H1 (cell line): ENCODE measurements at regions not wholly inside any gene's neighbourhood (a gene's known extent, or its start where the extent isn't known, plus 50 kb on each side); places are given as distances from the start of the nearest gene placed in this dataset.

ENCODE experiments used
- CTCF ChIA-PET: fragments of 300-600 bp; sonication (Branson Sonifier 250); formaldehyde crosslinking; loops from one replicate; lab custom pipeline; 2021; ENCODE audit not compliant: partially characterized antibody; lab: Charles Lee
- POLR2A ChIA-PET: fragments of 300-600 bp; sonication (Branson Sonifier 250); formaldehyde crosslinking; loops from one replicate; lab custom pipeline; 2021; ENCODE audit warnings: inconsistent platforms; ENCODE audit not compliant: partially characterized antibody; lab: Charles Lee
- DNase-seq, 2 experiments: peaks; one replicate each; pipeline versions ENCODE4 v3.0.0 to v3.0.0-alpha.2; 2010 to 2022; ENCODE audit warnings: low spot score in 2 of 2, low read depth in 1 of 2, mixed read lengths in 1 of 2
- FAIRE-seq: peaks from 2 replicates; lab custom pipeline; 2011; peaks lifted over from hg19 to GRCh38; lab: Jason Lieb, UNC
- H2AFZ ChIP-seq: 2 replicates; pipeline ENCODE4 v1.8.1; 2012; ENCODE audit warnings: low read length, inconsistent platforms
- H2AK5ac ChIP-seq: 2 replicates; pipeline ENCODE4 v1.6.1; 2013; ENCODE audit warnings: low read depth, low read length
- H2BK120ac ChIP-seq: replicated peaks from 2 replicates; pipeline ENCODE3; 2013; ENCODE audit warnings: low read depth, low read length, inconsistent platforms
- H2BK12ac ChIP-seq: 2 replicates; pipeline ENCODE4 v1.6.1; 2013; ENCODE audit warnings: low read depth, low read length
- H2BK15ac ChIP-seq: 2 replicates; pipeline ENCODE4 v1.6.1; 2013; ENCODE audit warnings: low read length
- H2BK20ac ChIP-seq: 2 replicates; pipeline ENCODE4 v1.6.1; 2013; ENCODE audit warnings: low read length
- H2BK5ac ChIP-seq: 2 replicates; pipeline ENCODE4 v1.6.1; 2013; ENCODE audit warnings: low read depth, low read length
- H3K14ac ChIP-seq: 2 replicates; pipeline ENCODE4 v1.6.1; 2013; ENCODE audit warnings: inconsistent platforms; ENCODE audit not compliant: insufficient read length
- H3K18ac ChIP-seq: 2 replicates; pipeline ENCODE4 v1.6.1; 2013; ENCODE audit warnings: low read length; ENCODE audit errors: extremely low read depth
- H3K23ac ChIP-seq: 2 replicates; pipeline ENCODE4 v1.6.1; 2013; ENCODE audit warnings: inconsistent platforms; ENCODE audit not compliant: insufficient read length
- H3K23me2 ChIP-seq: 2 replicates; pipeline ENCODE4 v1.6.1; 2013; ENCODE audit warnings: low read depth, low read length
- H3K27ac ChIP-seq: 2 replicates; pipeline ENCODE4 v1.6.1; 2011; ENCODE audit warnings: low read depth, low read length, inconsistent platforms
- H3K27me3 ChIP-seq, 4 experiments: replicated peaks in 1 of 4; 1 replicate in 1 of 4; 2 replicates in 3 of 4; pipeline versions ENCODE4 v1.6.1 to v1.8.1; 2011 to 2013; ENCODE audit warnings: low read length in 3 of 4, mild to moderate bottlenecking in 3 of 4, inconsistent platforms in 2 of 4, mixed read lengths in 2 of 4, moderate library complexity in 1 of 4; ENCODE audit not compliant: control insufficient read depth in 3 of 4, insufficient read depth in 3 of 4; ENCODE audit errors: extremely low read depth in 1 of 4
- H3K36me3 ChIP-seq, 4 experiments: 2 replicates each; pipeline versions ENCODE4 v1.6.1 to v1.8.1; 2011 to 2013; ENCODE audit warnings: mild to moderate bottlenecking in 4 of 4, low read length in 3 of 4, moderate library complexity in 2 of 4, control low read depth in 1 of 4, inconsistent platforms in 1 of 4; ENCODE audit not compliant: insufficient read depth in 4 of 4, control insufficient read depth in 2 of 4
- H3K4ac ChIP-seq: replicated peaks from 2 replicates; pipeline ENCODE3; 2013; ENCODE audit warnings: low read length, low read depth, mixed read lengths, inconsistent platforms; ENCODE audit not compliant: insufficient read length
- H3K4me1 ChIP-seq, 4 experiments: replicated peaks in 1 of 4; 1 replicate in 1 of 4; 2 replicates in 3 of 4; pipeline versions ENCODE4 v1.6.1 to v1.8.1; 2011 to 2013; ENCODE audit warnings: low read length in 3 of 4, inconsistent platforms in 2 of 4, mixed read lengths in 1 of 4; ENCODE audit not compliant: insufficient read depth in 4 of 4, control insufficient read depth in 3 of 4
- H3K4me2 ChIP-seq, 2 experiments: 2 replicates each; pipeline versions ENCODE4 v1.6.1 to v1.8.1; 2011 to 2013; ENCODE audit warnings: low read depth in 2 of 2, low read length in 2 of 2, control low read depth in 1 of 2, inconsistent platforms in 1 of 2, mild to moderate bottlenecking in 1 of 2; ENCODE audit not compliant: insufficient read depth in 1 of 2
- H3K4me3 ChIP-seq, 4 experiments: fragments of 200-600, 300-600 bp in 1 of 4; sonication (generic), shearing (Covaris generic), sonication (Bioruptor Twin) in 1 of 4; 2 replicates each; pipeline versions ENCODE4 v1.5.1 to v1.8.1; 2011 to 2016; ENCODE audit warnings: low read length in 4 of 4, low read depth in 3 of 4, control low read depth in 2 of 4, inconsistent platforms in 2 of 4, mild to moderate bottlenecking in 2 of 4, mixed read lengths in 1 of 4, moderate library complexity in 1 of 4; ENCODE audit not compliant: insufficient read depth in 2 of 4; ENCODE audit errors: extremely low read depth in 1 of 4
- H3K56ac ChIP-seq: replicated peaks from 2 replicates; pipeline ENCODE3; 2013; ENCODE audit warnings: low read depth, mild to moderate bottlenecking, mixed read lengths, low read length, inconsistent platforms; ENCODE audit not compliant: insufficient read length
- H3K79me1 ChIP-seq: 2 replicates; pipeline ENCODE4 v1.6.1; 2013; ENCODE audit warnings: low read depth, low read length, control low read depth
- H3K79me2 ChIP-seq, 2 experiments: 2 replicates each; pipeline versions ENCODE4 v1.6.1 to v1.8.1; 2012 to 2013; ENCODE audit warnings: low read length in 2 of 2, mild to moderate bottlenecking in 2 of 2, inconsistent platforms in 1 of 2; ENCODE audit not compliant: insufficient read depth in 2 of 2, control insufficient read depth in 1 of 2
- H3K9ac ChIP-seq, 4 experiments: replicated peaks in 1 of 4; 1 replicate in 1 of 4; 2 replicates in 3 of 4; pipeline versions ENCODE4 v1.6.1 to v1.8.1; 2011 to 2013; ENCODE audit warnings: low read depth in 3 of 4, low read length in 3 of 4, control low read depth in 2 of 4, mild to moderate bottlenecking in 2 of 4, moderate library complexity in 2 of 4, inconsistent platforms in 1 of 4; ENCODE audit errors: extremely low read depth in 1 of 4
- H3K9me3 ChIP-seq, 2 experiments: 2 replicates each; pipeline versions ENCODE4 v1.6.1 to v1.8.1; 2012 to 2013; ENCODE audit warnings: mild to moderate bottlenecking in 2 of 2, moderate library complexity in 2 of 2, control low read depth in 1 of 2, inconsistent platforms in 1 of 2, low read depth in 1 of 2, low read length in 1 of 2, mixed read lengths in 1 of 2; ENCODE audit not compliant: insufficient read depth in 2 of 2
- H4K20me1 ChIP-seq, 2 experiments: replicated peaks in 1 of 2; 2 replicates each; pipeline versions ENCODE3 to v1.8.1; 2011 to 2013; ENCODE audit warnings: inconsistent platforms in 2 of 2, low read length in 2 of 2, mild to moderate bottlenecking in 1 of 2; ENCODE audit not compliant: insufficient read depth in 2 of 2, control insufficient read depth in 1 of 2
- H4K5ac ChIP-seq: 2 replicates; pipeline ENCODE4 v1.6.1; 2013; ENCODE audit warnings: low read length, low read depth, mixed read lengths, inconsistent platforms; ENCODE audit not compliant: insufficient read length
- H4K8ac ChIP-seq: 2 replicates; pipeline ENCODE4 v1.8.0; 2013; ENCODE audit warnings: mild to moderate bottlenecking, moderate library complexity, low read length, inconsistent platforms; ENCODE audit not compliant: insufficient read depth; ENCODE audit errors: extremely low read depth
- H4K91ac ChIP-seq: replicated peaks from 2 replicates; pipeline ENCODE3; 2013; ENCODE audit warnings: low read length, mixed read lengths, inconsistent platforms; ENCODE audit not compliant: insufficient read length
- ATF3 ChIP-seq: IDR thresholded peaks from 2 replicates; pipeline ENCODE4 v1.6.1; 2011; ENCODE audit warnings: low read depth, mild to moderate bottlenecking, low read length; ENCODE audit not compliant: insufficient read depth
- BRCA1 ChIP-seq: IDR thresholded peaks from 2 replicates; pipeline ENCODE4 v1.6.1; 2012; ENCODE audit warnings: low read depth, low read length, improper control_type of control experiment
- NANOG ChIP-seq: IDR thresholded peaks from 2 replicates; pipeline ENCODE4 v1.6.1; 2011; ENCODE audit warnings: low read length, low read depth, mild to moderate bottlenecking, inconsistent platforms; ENCODE audit not compliant: insufficient read depth, poor library complexity, severe bottlenecking
- POU5F1 ChIP-seq: IDR thresholded peaks from 2 replicates; pipeline ENCODE4 v1.6.1; 2011; ENCODE audit warnings: low read depth, mild to moderate bottlenecking, low read length, moderate library complexity
- SP1 ChIP-seq: IDR thresholded peaks from 2 replicates; pipeline ENCODE4 v1.6.1; 2011; ENCODE audit warnings: low read depth, low read length
- SP4 ChIP-seq: IDR thresholded peaks from 2 replicates; pipeline ENCODE4 v1.6.1; 2012; ENCODE audit warnings: low read length, inconsistent platforms
- SRF ChIP-seq: IDR thresholded peaks from 2 replicates; pipeline ENCODE4 v1.6.1; 2011; ENCODE audit warnings: mild to moderate bottlenecking, low read depth, low read length, moderate library complexity
- TAF7 ChIP-seq: optimal IDR thresholded peaks from 2 replicates; pipeline ENCODE3; 2011; ENCODE audit warnings: low read depth, mild to moderate bottlenecking, inconsistent platforms, low read length, moderate library complexity, borderline replicate concordance
- WGBS, 2 experiments: shearing (Covaris generic) in 1 of 2; methylation state at CpG; one replicate each; pipeline versions ENCODE4 v1.1.6 to v1.1.7; 2013 to 2015; ENCODE audit warnings: low lambda C conversion rate in 2 of 2, mixed read lengths in 2 of 2, inconsistent platforms in 1 of 2, low coverage in 1 of 2, missing lambda C conversion rate in 1 of 2; ENCODE audit not compliant: insufficient replicate concordance in 2 of 2, insufficient coverage in 1 of 2, insufficient read length in 1 of 2; ENCODE audit errors: extremely low coverage in 1 of 2, missing lambda C conversion rate in 1 of 2; 5-methylcytosine and 5-hydroxymethylcytosine counted together
- TF ChIP-seq, protein P1 (sequence below), 3 experiments: IDR thresholded peaks; 1 replicate in 2 of 3; 2 replicates in 1 of 3; pipeline versions ENCODE4 v1.5.1 to v1.6.1; 2011; ENCODE audit warnings: low read length in 3 of 3, mild to moderate bottlenecking in 3 of 3, inconsistent platforms in 2 of 3, low read depth in 1 of 3, moderate library complexity in 1 of 3; ENCODE audit not compliant: insufficient read depth in 1 of 3; ENCODE audit errors: control extremely low read depth in 1 of 3
- TF ChIP-seq, protein P2 (sequence below): IDR thresholded peaks from 2 replicates; pipeline ENCODE4 v1.6.1; 2011; ENCODE audit warnings: low read length, improper control_type of control experiment

DNA sequence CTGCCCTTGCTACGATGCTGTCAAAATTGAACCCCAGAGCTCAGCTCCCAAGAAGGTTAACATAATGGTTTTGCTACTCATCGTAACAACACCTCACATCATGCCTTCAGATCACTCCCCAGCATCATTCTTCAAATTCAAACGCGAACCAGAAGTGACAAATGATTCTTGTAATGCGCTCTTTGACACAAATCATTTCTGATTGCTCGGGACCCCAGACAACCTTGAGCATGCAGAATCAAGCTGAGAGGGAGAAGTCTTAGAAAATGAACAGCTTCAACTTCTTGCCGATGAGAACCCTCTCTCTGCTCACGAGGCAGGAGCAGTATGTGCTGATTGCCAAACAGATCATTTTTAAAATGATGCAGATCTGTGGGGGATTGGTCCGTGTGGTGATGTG lies 241.0 kb upstream of the ASIC2 start:
- Histone ChIP-seq H3K4me2 (no peak overlapping the region), H2BK15ac (no peak overlapping the region), H3K14ac (no peak overlapping the region), H3K79me1 (no peaks in the 10 kb centered on the region), H2BK20ac (no peak overlapping the region), H3K18ac (no peak overlapping the region), H3K9me3 (no peaks in the 10 kb centered on the region), H3K9ac (peak overlapping the region in 2 of 4 experiments; percentile 13 to 20; a peak in 2 of 7 replicates), H4K20me1 (no peaks in the 10 kb centered on the region), H2BK120ac (no peak overlapping the region), H2AFZ (no peak overlapping the region), H2AK5ac (no peak overlapping the region), H3K4ac (no peak overlapping the region), H2BK12ac (no peak overlapping the region), H3K27ac (no peak overlapping the region), H3K4me1 (0 out of 7 replicates have a peak, but pooled peaks cover 0 to 3% (median 0%) of the 10 kb centered on the region in 4 experiments), H4K8ac (no peak overlapping the region), H3K79me2 (no peaks in the 10 kb centered on the region), H3K23ac (no peak overlapping the region), H2BK5ac (no peak overlapping the region), H3K23me2 (0 out of 2 replicates have a peak, but pooled peaks cover 2% of the 10 kb centered on the region), H3K4me3 (no peak overlapping the region), H4K5ac (no peak overlapping the region), H3K56ac (no peak overlapping the region), H4K91ac (no peak overlapping the region), H3K27me3 (no peaks in the 10 kb centered on the region; a peak in 1 of 7 replicates), H3K36me3 (no peaks in the 10 kb centered on the region)
- CTCF ChIA-PET: interaction anchor here (1.5 to 6.3 kb wide), 3 partner anchors 12 to 123 kb away, joined by 3 to 74 read pairs (median 4); no protein-coding TSS in a partner anchor
- WGBS, 2 experiments: 86% methylated on average over 9 of the region's 9 CpGs; no CpG with 5 or more reads in 1 of the 2 experiments
- POLR2A ChIA-PET: no interaction called here
- DNase-seq (no peak), FAIRE-seq (no peak)
- TF ChIP-seq POU5F1: no peak
- no peak for TF ChIP-seq NANOG
- no peak for TF ChIP-seq TAF7
- no peak for TF ChIP-seq SP4
- TF ChIP-seq, protein P1, sequence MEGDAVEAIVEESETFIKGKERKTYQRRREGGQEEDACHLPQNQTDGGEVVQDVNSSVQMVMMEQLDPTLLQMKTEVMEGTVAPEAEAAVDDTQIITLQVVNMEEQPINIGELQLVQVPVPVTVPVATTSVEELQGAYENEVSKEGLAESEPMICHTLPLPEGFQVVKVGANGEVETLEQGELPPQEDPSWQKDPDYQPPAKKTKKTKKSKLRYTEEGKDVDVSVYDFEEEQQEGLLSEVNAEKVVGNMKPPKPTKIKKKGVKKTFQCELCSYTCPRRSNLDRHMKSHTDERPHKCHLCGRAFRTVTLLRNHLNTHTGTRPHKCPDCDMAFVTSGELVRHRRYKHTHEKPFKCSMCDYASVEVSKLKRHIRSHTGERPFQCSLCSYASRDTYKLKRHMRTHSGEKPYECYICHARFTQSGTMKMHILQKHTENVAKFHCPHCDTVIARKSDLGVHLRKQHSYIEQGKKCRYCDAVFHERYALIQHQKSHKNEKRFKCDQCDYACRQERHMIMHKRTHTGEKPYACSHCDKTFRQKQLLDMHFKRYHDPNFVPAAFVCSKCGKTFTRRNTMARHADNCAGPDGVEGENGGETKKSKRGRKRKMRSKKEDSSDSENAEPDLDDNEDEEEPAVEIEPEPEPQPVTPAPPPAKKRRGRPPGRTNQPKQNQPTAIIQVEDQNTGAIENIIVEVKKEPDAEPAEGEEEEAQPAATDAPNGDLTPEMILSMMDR (IDR thresholded peaks at IDR 0.05; ENCODE audit: control extremely low read depth in 1 of 3, insufficient read depth in 1 of 3, low read depth in 1 of 3, low read length in 3 of 3): no peak
- no peak for TF ChIP-seq SP1
- no peak for TF ChIP-seq ATF3
- TF ChIP-seq, protein P2, sequence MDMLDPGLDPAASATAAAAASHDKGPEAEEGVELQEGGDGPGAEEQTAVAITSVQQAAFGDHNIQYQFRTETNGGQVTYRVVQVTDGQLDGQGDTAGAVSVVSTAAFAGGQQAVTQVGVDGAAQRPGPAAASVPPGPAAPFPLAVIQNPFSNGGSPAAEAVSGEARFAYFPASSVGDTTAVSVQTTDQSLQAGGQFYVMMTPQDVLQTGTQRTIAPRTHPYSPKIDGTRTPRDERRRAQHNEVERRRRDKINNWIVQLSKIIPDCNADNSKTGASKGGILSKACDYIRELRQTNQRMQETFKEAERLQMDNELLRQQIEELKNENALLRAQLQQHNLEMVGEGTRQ: no peak
- TF ChIP-seq SRF: no peak
- no peak for TF ChIP-seq BRCA1
